ENCODE measurements at regions not wholly inside any gene's neighbourhood (a gene's known extent, or its start where the extent isn't known, plus 50 kb on each side); places are given as distances from the start of the nearest gene placed in this dataset.
"Not testable (repeated sequence)": the region's sequence is repeated elsewhere in the genome, so short reads cannot be mapped to it uniquely, and the experiment has no call there.

DNA sequence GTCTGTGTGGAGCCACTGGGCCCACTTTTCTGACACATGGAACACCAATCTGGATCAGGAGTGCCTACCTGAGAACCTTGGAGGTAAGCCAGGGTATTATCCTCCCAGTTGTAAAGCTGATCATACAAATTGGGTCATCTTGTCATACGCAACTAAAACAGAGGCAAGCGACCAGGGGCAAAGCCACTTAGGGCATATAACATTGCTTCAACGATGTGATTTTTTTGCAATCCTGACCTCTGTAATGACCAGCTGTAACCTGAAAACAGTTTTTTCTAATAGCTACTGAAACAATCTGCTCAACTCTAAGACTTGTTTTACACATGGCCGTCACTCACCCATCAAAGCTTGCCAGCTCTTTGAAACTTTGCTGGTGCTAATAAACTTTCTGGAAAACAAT, 261.5 kb upstream of the AGTR2 start:
- WGBS (ENCODE audit: low lambda C conversion rate, missing lambda C conversion rate) = 98% methylated on average over 4 of the region's 4 CpGs
- no peak for TF ChIP-seq EZH2phosphoT487 (IDR thresholded peaks at IDR 0.05; ENCODE audit: low read depth, severe bottlenecking, unreplicated experiment)
- H3K9me3 ChIP-seq (ENCODE audit: low read depth) = no peaks in the 10 kb centered on the region

DNA sequence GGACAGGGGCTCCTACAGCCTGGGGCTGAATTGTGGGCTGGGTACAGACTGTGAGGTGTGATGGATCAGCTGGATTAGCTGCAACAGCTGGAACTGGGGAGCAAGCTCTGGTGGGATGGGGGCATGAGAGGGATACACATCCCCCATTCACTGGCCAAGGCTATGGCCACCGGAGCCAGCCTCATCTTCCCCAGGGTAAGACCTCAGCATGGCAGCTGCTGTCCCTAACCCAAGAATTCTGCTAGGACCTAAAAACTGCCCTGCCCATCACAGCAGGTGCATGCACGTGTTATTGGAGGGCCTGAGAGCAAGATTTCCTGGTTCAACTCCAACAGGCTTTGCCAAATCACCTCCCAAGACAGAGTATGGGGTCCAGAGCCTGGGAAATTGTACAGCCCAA, 258.6 kb upstream of the AGTR2 start:
- DNase-seq (ENCODE audit: low spot score) = no peak
- H3K36me3 ChIP-seq (replicated peaks; ENCODE audit: insufficient read depth, low read depth) = no peaks in the 10 kb centered on the region
- no peak overlapping the region for H2AFZ ChIP-seq
- H3K79me2 ChIP-seq = peaks cover 58% of the 10 kb centered on the region
- peaks cover 3% of the 10 kb centered on the region for H3K9me3 ChIP-seq (ENCODE audit: low read depth)
- no peaks in the 10 kb centered on the region for H3K9me2 ChIP-seq (replicated peaks; ENCODE audit: insufficient read depth)
- no peaks in the 10 kb centered on the region for H3K4me1 ChIP-seq (ENCODE audit: insufficient read depth)
- H3K27me3 ChIP-seq = no peaks in the 10 kb centered on the region
- TF ChIP-seq, protein P1, sequence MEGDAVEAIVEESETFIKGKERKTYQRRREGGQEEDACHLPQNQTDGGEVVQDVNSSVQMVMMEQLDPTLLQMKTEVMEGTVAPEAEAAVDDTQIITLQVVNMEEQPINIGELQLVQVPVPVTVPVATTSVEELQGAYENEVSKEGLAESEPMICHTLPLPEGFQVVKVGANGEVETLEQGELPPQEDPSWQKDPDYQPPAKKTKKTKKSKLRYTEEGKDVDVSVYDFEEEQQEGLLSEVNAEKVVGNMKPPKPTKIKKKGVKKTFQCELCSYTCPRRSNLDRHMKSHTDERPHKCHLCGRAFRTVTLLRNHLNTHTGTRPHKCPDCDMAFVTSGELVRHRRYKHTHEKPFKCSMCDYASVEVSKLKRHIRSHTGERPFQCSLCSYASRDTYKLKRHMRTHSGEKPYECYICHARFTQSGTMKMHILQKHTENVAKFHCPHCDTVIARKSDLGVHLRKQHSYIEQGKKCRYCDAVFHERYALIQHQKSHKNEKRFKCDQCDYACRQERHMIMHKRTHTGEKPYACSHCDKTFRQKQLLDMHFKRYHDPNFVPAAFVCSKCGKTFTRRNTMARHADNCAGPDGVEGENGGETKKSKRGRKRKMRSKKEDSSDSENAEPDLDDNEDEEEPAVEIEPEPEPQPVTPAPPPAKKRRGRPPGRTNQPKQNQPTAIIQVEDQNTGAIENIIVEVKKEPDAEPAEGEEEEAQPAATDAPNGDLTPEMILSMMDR (IDR thresholded peaks at IDR 0.05; ENCODE audit: poor library complexity) = no peak
- TF ChIP-seq EZH2phosphoT487 (IDR thresholded peaks at IDR 0.05; ENCODE audit: low read depth, severe bottlenecking, unreplicated experiment) = no peak
- TF ChIP-seq EZH2 (IDR thresholded peaks at IDR 0.05; ENCODE audit: borderline replicate concordance) = no peak
- no peak overlapping the region for H3K4me3 ChIP-seq
- H3K4me2 ChIP-seq = no peak overlapping the region
- 83% methylated on average over 2 of the region's 2 CpGs for WGBS (ENCODE audit: low lambda C conversion rate, missing lambda C conversion rate)
- no peak overlapping the region for H3K27ac ChIP-seq
- no peaks in the 10 kb centered on the region for H4K20me1 ChIP-seq (ENCODE audit: insufficient read depth, poor library complexity, severe bottlenecking)

More for the DNA sequence above, 261.5 kb upstream of the AGTR2 start:
- H3K27ac ChIP-seq = no peak overlapping the region
- H3K9me2 ChIP-seq (replicated peaks; ENCODE audit: insufficient read depth) = no peaks in the 10 kb centered on the region
- H3K4me2 ChIP-seq = no peak overlapping the region
- H2AFZ ChIP-seq = no peak overlapping the region
- no peak overlapping the region for H3K4me3 ChIP-seq
- no peaks in the 10 kb centered on the region for H3K36me3 ChIP-seq (replicated peaks; ENCODE audit: insufficient read depth, low read depth)
- H3K27me3 ChIP-seq = no peaks in the 10 kb centered on the region
- H3K4me1 ChIP-seq (ENCODE audit: insufficient read depth) = no peaks in the 10 kb centered on the region
- peaks cover 69% of the 10 kb centered on the region for H3K79me2 ChIP-seq
- DNase-seq (ENCODE audit: low spot score) = no peak
- no peaks in the 10 kb centered on the region for H4K20me1 ChIP-seq (ENCODE audit: insufficient read depth, poor library complexity, severe bottlenecking)

GRCh38 chrX:115912372-115912897, 258.1 kb upstream of the AGTR2 start:
- no peak overlapping the region for H3K27ac ChIP-seq
- no peak overlapping the region for H3K4me3 ChIP-seq
- H3K4me1 ChIP-seq (ENCODE audit: insufficient read depth) = no peaks in the 10 kb centered on the region
- H3K36me3 ChIP-seq (replicated peaks; ENCODE audit: insufficient read depth, low read depth) = no peaks in the 10 kb centered on the region
- H3K27me3 ChIP-seq = no peaks in the 10 kb centered on the region
- no peaks in the 10 kb centered on the region for H4K20me1 ChIP-seq (ENCODE audit: insufficient read depth, poor library complexity, severe bottlenecking)
- H3K4me2 ChIP-seq = no peak overlapping the region
- WGBS (ENCODE audit: low lambda C conversion rate, missing lambda C conversion rate) = 95% methylated on average over 2 of the region's 2 CpGs
- no peaks in the 10 kb centered on the region for H3K9me2 ChIP-seq (replicated peaks; ENCODE audit: insufficient read depth)
- peaks cover 57% of the 10 kb centered on the region for H3K79me2 ChIP-seq
- TF ChIP-seq EZH2phosphoT487 (IDR thresholded peaks at IDR 0.05; ENCODE audit: low read depth, severe bottlenecking, unreplicated experiment) (no peak), EZH2 (IDR thresholded peaks at IDR 0.05; ENCODE audit: borderline replicate concordance) (no peak)
- TF ChIP-seq, protein P1 (IDR thresholded peaks at IDR 0.05; ENCODE audit: poor library complexity) = no peak
- no peak for DNase-seq (ENCODE audit: low spot score)
- peaks cover 3% of the 10 kb centered on the region for H3K9me3 ChIP-seq (ENCODE audit: low read depth)
- no peak overlapping the region for H2AFZ ChIP-seq

DNA sequence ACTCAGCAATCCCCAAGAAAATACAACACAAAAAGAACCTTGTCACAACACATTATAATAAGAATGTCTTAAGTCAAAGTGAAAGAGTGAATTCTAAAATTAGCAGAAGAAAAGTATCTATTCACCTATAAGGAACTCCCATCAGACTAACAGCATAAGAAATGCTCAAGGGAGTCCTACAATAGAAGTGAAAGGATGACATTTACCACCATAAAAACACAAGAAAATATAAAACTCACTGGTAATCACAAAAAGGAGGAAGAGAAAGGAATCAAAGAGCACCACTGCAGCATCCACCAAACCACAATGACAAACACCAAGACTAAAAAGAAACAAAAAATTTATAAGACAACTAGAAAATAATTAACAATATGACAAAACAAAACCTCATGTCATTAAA, 257.0 kb upstream of the AGTR2 start:
- TF ChIP-seq EZH2 (IDR thresholded peaks at IDR 0.05; ENCODE audit: borderline replicate concordance) (no peak), EZH2phosphoT487 (IDR thresholded peaks at IDR 0.05; ENCODE audit: low read depth, severe bottlenecking, unreplicated experiment) (no peak)
- TF ChIP-seq, protein P1 (IDR thresholded peaks at IDR 0.05; ENCODE audit: poor library complexity) = no peak

DNA sequence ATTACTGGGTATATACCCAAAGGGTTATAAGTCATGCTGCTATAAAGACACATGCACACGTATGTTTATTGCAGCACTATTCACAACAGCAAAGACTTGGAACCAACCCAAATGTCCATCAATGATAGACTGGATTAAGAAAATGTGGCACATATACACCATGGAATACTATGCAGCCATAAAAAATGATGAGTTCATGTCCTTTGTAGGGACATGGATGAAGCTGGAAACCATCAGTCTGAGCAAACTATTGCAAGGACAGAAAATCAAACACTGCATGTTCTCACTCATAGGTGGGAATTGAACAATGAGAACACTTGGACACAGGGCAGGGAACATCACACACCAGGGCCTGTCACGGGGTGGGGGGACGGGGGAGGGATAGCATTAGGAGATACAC, 254.9 kb upstream of the AGTR2 start:
- WGBS (ENCODE audit: low lambda C conversion rate, missing lambda C conversion rate) = 95% methylated on average over 3 of the region's 3 CpGs

More for the DNA sequence above, 257.0 kb upstream of the AGTR2 start:
- Histone ChIP-seq H3K4me2 (no peak overlapping the region), H3K27me3 (no peaks in the 10 kb centered on the region), H3K27ac (no peak overlapping the region), H3K79me2 (peaks cover 51% of the 10 kb centered on the region), H4K20me1 (ENCODE audit: insufficient read depth, poor library complexity, severe bottlenecking) (no peaks in the 10 kb centered on the region), H2AFZ (no peak overlapping the region), H3K4me1 (ENCODE audit: insufficient read depth) (no peaks in the 10 kb centered on the region), H3K9me3 (ENCODE audit: low read depth) (peaks cover 7% of the 10 kb centered on the region), H3K4me3 (no peak overlapping the region), H3K9me2 (replicated peaks; ENCODE audit: insufficient read depth) (no peaks in the 10 kb centered on the region), H3K36me3 (replicated peaks; ENCODE audit: insufficient read depth, low read depth) (no peaks in the 10 kb centered on the region)
- no peak for DNase-seq (ENCODE audit: low spot score)

More for the DNA sequence above, 254.9 kb upstream of the AGTR2 start:
- not testable (repeated sequence) for H3K9me3 ChIP-seq (ENCODE audit: low read depth); H3K4me1 ChIP-seq (ENCODE audit: insufficient read depth); H2AFZ ChIP-seq; H4K20me1 ChIP-seq (ENCODE audit: insufficient read depth, poor library complexity, severe bottlenecking); H3K36me3 ChIP-seq (replicated peaks; ENCODE audit: insufficient read depth, low read depth); H3K9me2 ChIP-seq (replicated peaks; ENCODE audit: insufficient read depth); H3K4me2 ChIP-seq; H3K27ac ChIP-seq; H3K27me3 ChIP-seq; DNase-seq (ENCODE audit: low spot score); H3K4me3 ChIP-seq
- H3K79me2 ChIP-seq = peaks cover 36% of the 10 kb centered on the region
